ENCODE measurements at regions not wholly inside any gene's neighbourhood (a gene's known extent, or its start where the extent isn't known, plus 50 kb on each side); places are given as distances from the start of the nearest gene placed in this dataset.

- no peak for DNase-seq
Observed at GRCh38 chr3:104992676-104993075, 374.0 kb upstream of the ALCAM start.

- no peak for DNase-seq
Observed at GRCh38 chr3:105006164-105006563, 360.5 kb upstream of the ALCAM start.

GRCh38 chr3:105013657-105014056 is 353.1 kb upstream of the ALCAM start:
- DNase-seq = no peak

- no peak for DNase-seq
Observed at GRCh38 chr3:105014631-105015030, 352.1 kb upstream of the ALCAM start.

- no peak for DNase-seq
Observed at GRCh38 chr3:105022813-105023212, 343.9 kb upstream of the ALCAM start.

- no peak for DNase-seq
Observed at GRCh38 chr3:105030211-105030610, 336.5 kb upstream of the ALCAM start.

- no peak for DNase-seq
Observed at GRCh38 chr3:105032541-105032940, 334.2 kb upstream of the ALCAM start.

- DNase-seq = no peak
Observed at GRCh38 chr3:105033081-105033480, 333.6 kb upstream of the ALCAM start.

GRCh38 chr3:105039004-105039403 is 327.7 kb upstream of the ALCAM start:
- DNase-seq = no peak

- no peak for DNase-seq
Observed at GRCh38 chr3:105040026-105040622, 326.6 kb upstream of the ALCAM start.

GRCh38 chr3:105042586-105042985 is 324.1 kb upstream of the ALCAM start:
- DNase-seq = no peak

GRCh38 chr3:105051111-105051510 is 315.6 kb upstream of the ALCAM start:
- no peak for DNase-seq

GRCh38 chr3:105051972-105052371 is 314.7 kb upstream of the ALCAM start:
- no peak for DNase-seq

- no peak for DNase-seq
Observed at GRCh38 chr3:105062853-105063252, 303.9 kb upstream of the ALCAM start.

- no peak for DNase-seq
Observed at GRCh38 chr3:105065895-105066839, 300.5 kb upstream of the ALCAM start.

GRCh38 chr3:105067361-105067760 is 299.3 kb upstream of the ALCAM start:
- no peak for DNase-seq

GRCh38 chr3:105077060-105077822 is 289.5 kb upstream of the ALCAM start:
- DNase-seq = no peak

GRCh38 chr3:105083945-105084344 is 282.8 kb upstream of the ALCAM start:
- no peak for DNase-seq

- no peak for DNase-seq
Observed at GRCh38 chr3:105085506-105085905, 281.2 kb upstream of the ALCAM start.

GRCh38 chr3:105093371-105094252 is 273.1 kb upstream of the ALCAM start:
- no peak for DNase-seq

GRCh38 chr3:105094588-105094987 is 272.1 kb upstream of the ALCAM start:
- DNase-seq = no peak

GRCh38 chr3:105096071-105096470 is 270.6 kb upstream of the ALCAM start:
- no peak for DNase-seq

GRCh38 chr3:105101603-105102002 is 265.1 kb upstream of the ALCAM start:
- no peak for DNase-seq
